ENCODE measurements at regions not wholly inside any gene's neighbourhood (a gene's known extent, or its start where the extent isn't known, plus 50 kb on each side); places are given as distances from the start of the nearest gene placed in this dataset.

- no peak for DNase-seq (ENCODE audit: low read depth, low spot score)
These were observed 510.0 kb upstream of the ZEB2 start for GRCh38 chr2:145029873-145030272.

- no peak for DNase-seq (ENCODE audit: low read depth, low spot score)
These were observed 509.2 kb upstream of the ZEB2 start for GRCh38 chr2:145029081-145029480.

GRCh38 chr2:145028101-145028920 is 508.4 kb upstream of the ZEB2 start:
- no peak for DNase-seq (ENCODE audit: low read depth, low spot score)

GRCh38 chr2:145026456-145027455 is 506.8 kb upstream of the ZEB2 start:
- DNase-seq (ENCODE audit: low read depth, low spot score), result no peak

GRCh38 chr2:145025382-145025781 is 505.5 kb upstream of the ZEB2 start:
- no peak for DNase-seq (ENCODE audit: low read depth, low spot score)

GRCh38 chr2:145023334-145023934 is 503.5 kb upstream of the ZEB2 start:
- no peak for DNase-seq (ENCODE audit: low read depth, low spot score)

GRCh38 chr2:145022666-145023333 is 502.9 kb upstream of the ZEB2 start:
- no peak for DNase-seq (ENCODE audit: low read depth, low spot score)

GRCh38 chr2:145021962-145022665 is 502.2 kb upstream of the ZEB2 start:
- DNase-seq (ENCODE audit: low read depth, low spot score), result no peak

- DNase-seq (ENCODE audit: low read depth, low spot score), result no peak
These were observed 500.8 kb upstream of the ZEB2 start for GRCh38 chr2:145020694-145021093.

- no peak for DNase-seq (ENCODE audit: low read depth, low spot score)
These were observed 500.2 kb upstream of the ZEB2 start for GRCh38 chr2:145020139-145020538.

GRCh38 chr2:145018502-145018901 is 498.6 kb upstream of the ZEB2 start:
- no peak for DNase-seq (ENCODE audit: low read depth, low spot score)

- DNase-seq (ENCODE audit: low read depth, low spot score), result no peak
These were observed 497.2 kb upstream of the ZEB2 start for GRCh38 chr2:145017149-145017548.

- no peak for DNase-seq (ENCODE audit: low read depth, low spot score)
These were observed 496.8 kb upstream of the ZEB2 start for GRCh38 chr2:145016711-145017110.

- DNase-seq (ENCODE audit: low read depth, low spot score), result no peak
These were observed 495.6 kb upstream of the ZEB2 start for GRCh38 chr2:145015561-145015960.

GRCh38 chr2:145012806-145013205 is 492.9 kb upstream of the ZEB2 start:
- DNase-seq (ENCODE audit: low read depth, low spot score), result no peak

GRCh38 chr2:145012214-145012670 is 492.3 kb upstream of the ZEB2 start:
- DNase-seq (ENCODE audit: low read depth, low spot score), result no peak

- no peak for DNase-seq (ENCODE audit: low read depth, low spot score)
These were observed 490.7 kb upstream of the ZEB2 start for GRCh38 chr2:145010635-145011034.

GRCh38 chr2:145007960-145008263 is 488.0 kb upstream of the ZEB2 start:
- no peak for DNase-seq (ENCODE audit: low read depth, low spot score)

GRCh38 chr2:145007093-145007959 is 487.4 kb upstream of the ZEB2 start:
- DNase-seq (ENCODE audit: low read depth, low spot score), result no peak

- no peak for DNase-seq (ENCODE audit: low read depth, low spot score)
These were observed 482.7 kb upstream of the ZEB2 start for GRCh38 chr2:145002624-145003023.

All from activated CD4-positive, CD25-positive, alpha-beta regulatory T cell treated with anti-CD3 and anti-CD28 coated beads, Interleukin-2, amount 50 U/mL, for 16 hours (primary cell).